Kidney (tissue), 13 donors: ENCODE measurements at regions not wholly inside any gene's neighbourhood (a gene's known extent, or its start where the extent isn't known, plus 50 kb on each side); places are given as distances from the start of the nearest gene placed in this dataset.

Experiments used
- DNase-seq, 5 donors: peaks; one replicate each; pipeline ENCODE4 v3.0.0-alpha.2; 2013 to 2020
- FAIRE-seq: peaks from 2 replicates; lab custom pipeline; 2012; peaks lifted over from hg19 to GRCh38; lab: Jason Lieb, UNC
- H3K27ac ChIP-seq, 2 donors: one replicate each; pipeline ENCODE4 v1.7.0; 2013; ENCODE audit warnings: low read depth in 2 of 2, low read length in 2 of 2, inconsistent platforms in 1 of 2
- H3K27me3 ChIP-seq: one replicate; pipeline ENCODE4 v1.7.1; 2013; ENCODE audit warnings: low read length, inconsistent platforms; ENCODE audit not compliant: control insufficient read depth, insufficient read depth
- H3K36me3 ChIP-seq, 3 donors: one replicate each; pipeline versions ENCODE4 v1.7.0 to v1.7.1; 2013; ENCODE audit warnings: low read length in 3 of 3, control low read depth in 1 of 3, inconsistent platforms in 1 of 3; ENCODE audit not compliant: insufficient read depth in 3 of 3, control insufficient read depth in 2 of 3
- H3K4me1 ChIP-seq, 3 donors: one replicate each; pipeline versions ENCODE4 v1.7.0 to v1.7.1; 2013; ENCODE audit warnings: low read length in 3 of 3, inconsistent platforms in 1 of 3, low read depth in 1 of 3; ENCODE audit not compliant: control insufficient read depth in 2 of 3, insufficient read depth in 2 of 3
- H3K4me3 ChIP-seq, 3 donors: one replicate each; pipeline versions ENCODE4 v1.7.0 to v1.8.1; 2013; ENCODE audit warnings: low read length in 3 of 3, control low read depth in 1 of 3, inconsistent platforms in 1 of 3
- H3K9ac ChIP-seq, 3 donors: one replicate each; pipeline versions ENCODE4 v1.7.0 to v1.7.1; 2013; ENCODE audit warnings: low read length in 3 of 3, control low read depth in 1 of 3, inconsistent platforms in 1 of 3
- H3K9me3 ChIP-seq, 3 donors: one replicate each; pipeline versions ENCODE4 v1.7.0 to v1.7.1; 2013; ENCODE audit warnings: low read length in 3 of 3, control low read depth in 1 of 3, inconsistent platforms in 1 of 3; ENCODE audit not compliant: control insufficient read depth in 2 of 3, insufficient read depth in 1 of 3
- intact Hi-C: fragments of 100-400 bp; cut with DNase I; formaldehyde crosslinking; loops from one replicate; pipeline ENCODE4 v1.11.1; 2022
- TF ChIP-seq, protein P1 (sequence below): IDR thresholded peaks from 3 replicates; pipeline ENCODE4 v1.5.1; 2012; ENCODE audit warnings: mild to moderate bottlenecking, moderate library complexity, borderline replicate concordance; ENCODE audit not compliant: insufficient read depth; ENCODE audit errors: extremely low read depth
- donor health status: control.
- donor health status: control.
- donor health status: control.
- donor health status: control.
- donor health status: control.
- donor health status: DM: yes; HTN: yes; CAD: no.
- donor health status: Normal renal cell carcinoma (clear cell type).

DNA sequence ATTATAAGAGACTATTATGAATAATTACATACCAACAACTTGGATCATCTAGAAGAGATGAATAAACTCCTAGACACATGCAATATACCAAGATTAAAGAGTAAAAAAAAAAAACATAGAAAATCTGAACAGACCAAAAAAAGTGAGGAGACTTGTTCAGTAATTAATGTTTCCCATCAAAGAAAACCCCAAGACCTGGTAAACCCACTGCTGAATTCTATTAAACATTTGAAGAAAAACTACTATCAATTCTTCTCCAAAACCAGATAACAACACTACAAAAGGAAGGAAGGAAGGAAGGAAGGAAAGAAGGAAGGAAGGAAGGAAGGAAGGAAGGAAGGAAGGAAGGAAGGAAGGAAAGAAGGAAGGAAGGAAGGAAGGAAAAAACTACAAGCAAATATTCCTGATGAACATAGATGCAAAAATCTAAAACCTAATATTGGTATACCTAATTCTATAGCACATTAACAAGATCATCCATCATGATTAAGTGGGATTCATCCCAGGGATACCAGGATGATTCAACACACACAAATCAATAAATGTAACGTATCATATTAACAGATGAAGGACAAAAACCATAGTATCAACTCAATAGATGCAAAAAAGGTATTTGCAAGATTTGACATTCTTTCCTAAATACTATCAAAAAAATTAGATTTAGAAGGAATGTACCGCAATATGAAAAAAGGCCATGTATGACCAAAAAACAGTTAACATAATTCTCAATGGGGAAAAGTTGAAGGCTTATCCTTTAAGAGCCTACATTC is 445.5 kb downstream of the KCNH5 start:
- Histone ChIP-seq H3K9ac (no peak overlapping the region), H3K4me1 (no peaks in the 10 kb centered on the region), H3K27ac (no peak overlapping the region), H3K36me3 (no peaks in the 10 kb centered on the region), H3K9me3 (peaks cover 0 to 3% (median 0%) of the 10 kb centered on the region in 3 donors), H3K4me3 (no peak overlapping the region), H3K27me3 (no peaks in the 10 kb centered on the region)
- intact Hi-C loops: no loop called here
- FAIRE-seq: no peak
- DNase-seq: no peak
- TF ChIP-seq, protein P1, sequence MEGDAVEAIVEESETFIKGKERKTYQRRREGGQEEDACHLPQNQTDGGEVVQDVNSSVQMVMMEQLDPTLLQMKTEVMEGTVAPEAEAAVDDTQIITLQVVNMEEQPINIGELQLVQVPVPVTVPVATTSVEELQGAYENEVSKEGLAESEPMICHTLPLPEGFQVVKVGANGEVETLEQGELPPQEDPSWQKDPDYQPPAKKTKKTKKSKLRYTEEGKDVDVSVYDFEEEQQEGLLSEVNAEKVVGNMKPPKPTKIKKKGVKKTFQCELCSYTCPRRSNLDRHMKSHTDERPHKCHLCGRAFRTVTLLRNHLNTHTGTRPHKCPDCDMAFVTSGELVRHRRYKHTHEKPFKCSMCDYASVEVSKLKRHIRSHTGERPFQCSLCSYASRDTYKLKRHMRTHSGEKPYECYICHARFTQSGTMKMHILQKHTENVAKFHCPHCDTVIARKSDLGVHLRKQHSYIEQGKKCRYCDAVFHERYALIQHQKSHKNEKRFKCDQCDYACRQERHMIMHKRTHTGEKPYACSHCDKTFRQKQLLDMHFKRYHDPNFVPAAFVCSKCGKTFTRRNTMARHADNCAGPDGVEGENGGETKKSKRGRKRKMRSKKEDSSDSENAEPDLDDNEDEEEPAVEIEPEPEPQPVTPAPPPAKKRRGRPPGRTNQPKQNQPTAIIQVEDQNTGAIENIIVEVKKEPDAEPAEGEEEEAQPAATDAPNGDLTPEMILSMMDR: no peak

DNA sequence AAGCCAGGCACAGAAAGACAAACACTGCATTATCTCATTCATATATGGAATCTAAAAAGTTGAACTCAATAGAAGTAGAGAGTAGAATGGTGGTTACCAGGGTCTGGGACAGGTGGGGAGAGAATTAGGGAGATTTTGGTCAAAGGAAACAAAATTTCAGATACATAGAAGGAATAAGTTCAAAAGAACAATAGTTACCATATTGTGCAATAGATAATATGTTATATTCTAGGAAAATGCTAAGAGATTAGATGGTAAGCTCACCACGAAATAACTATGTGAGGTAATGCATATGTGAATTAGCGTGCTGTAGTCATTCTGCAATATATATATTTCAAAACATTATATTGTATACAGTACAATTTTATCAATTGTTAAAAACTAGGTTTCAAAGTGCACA is 442.5 kb downstream of the KCNH5 start:
- intact Hi-C loops: no loop called here
- H3K27me3 ChIP-seq: no peaks in the 10 kb centered on the region

DNA sequence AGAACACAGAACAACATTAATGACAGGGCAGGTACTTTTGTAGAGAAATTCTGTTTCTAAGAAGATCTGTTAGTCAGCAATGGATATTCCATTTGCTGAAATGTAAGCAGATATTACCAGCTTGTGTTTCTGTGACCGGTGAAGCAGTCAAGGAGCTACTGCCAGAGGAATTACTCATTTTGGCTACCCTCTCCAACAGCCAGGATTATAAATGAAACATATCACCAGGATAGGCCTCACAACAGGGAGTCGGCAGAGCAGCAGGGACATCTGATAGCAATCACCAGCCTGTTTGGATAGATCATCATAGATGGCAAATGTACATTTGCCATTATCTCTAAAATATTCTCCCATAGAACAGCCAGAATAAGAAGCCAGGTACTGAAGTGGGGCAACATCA is 440.7 kb downstream of the KCNH5 start:
- TF ChIP-seq, protein P1: no peak
- intact Hi-C loops: no loop called here

More for the DNA sequence above, 442.5 kb downstream of the KCNH5 start:
- DNase-seq (no peak), FAIRE-seq (no peak)
- Histone ChIP-seq H3K36me3 (no peaks in the 10 kb centered on the region), H3K9me3 (no peaks in the 10 kb centered on the region), H3K27ac (no peak overlapping the region), H3K4me3 (no peak overlapping the region), H3K4me1 (no peaks in the 10 kb centered on the region), H3K9ac (no peak overlapping the region)
- TF ChIP-seq, protein P1: no peak

More for the DNA sequence above, 440.7 kb downstream of the KCNH5 start:
- Histone ChIP-seq H3K4me3 (no peak overlapping the region), H3K36me3 (no peaks in the 10 kb centered on the region), H3K27ac (no peak overlapping the region), H3K9ac (no peak overlapping the region), H3K27me3 (no peaks in the 10 kb centered on the region), H3K4me1 (no peaks in the 10 kb centered on the region), H3K9me3 (no peaks in the 10 kb centered on the region)
- DNase-seq (no peak), FAIRE-seq (no peak)
